OCI-M1 (cell line): ENCODE measurements at regions not wholly inside any gene's neighbourhood (a gene's known extent, or its start where the extent isn't known, plus 50 kb on each side); places are given as distances from the start of the nearest gene placed in this dataset.

Source experiments
- DNase-seq: peaks from one replicate; lab custom pipeline; 2025; lab: John Stamatoyannopoulos, UW

- DNase-seq = no peak
These were observed 65.5 kb downstream of the ADRA2C start for GRCh38 chr4:3831529-3832150.

GRCh38 chr4:3832536-3833220, 66.5 kb downstream of the ADRA2C start:
- DNase-seq = no peak

GRCh38 chr4:3833326-3833989, 67.3 kb downstream of the ADRA2C start:
- no peak for DNase-seq

GRCh38 chr4:3834186-3834662, 68.0 kb downstream of the ADRA2C start:
- no peak for DNase-seq

- DNase-seq = no peak
These were observed 68.7 kb downstream of the ADRA2C start for GRCh38 chr4:3834663-3835521.

- no peak for DNase-seq
These were observed 69.6 kb downstream of the ADRA2C start for GRCh38 chr4:3835527-3836405.

- no peak for DNase-seq
These were observed 70.2 kb downstream of the ADRA2C start for GRCh38 chr4:3836406-3836755.

GRCh38 chr4:3836756-3837601, 70.8 kb downstream of the ADRA2C start:
- peak; percentile 20 for DNase-seq

- DNase-seq = no peak
These were observed 72.5 kb downstream of the ADRA2C start for GRCh38 chr4:3838437-3839380.

GRCh38 chr4:3845094-3845743, 79.0 kb downstream of the ADRA2C start:
- DNase-seq = no peak

- DNase-seq = no peak
These were observed 79.7 kb downstream of the ADRA2C start for GRCh38 chr4:3845744-3846429.

GRCh38 chr4:3847211-3847940, 81.2 kb downstream of the ADRA2C start:
- no peak for DNase-seq

- DNase-seq = no peak
These were observed 82.1 kb downstream of the ADRA2C start for GRCh38 chr4:3848323-3848722.

GRCh38 chr4:3849140-3849539, 83.0 kb downstream of the ADRA2C start:
- DNase-seq = no peak

- DNase-seq = no peak
These were observed 83.9 kb downstream of the ADRA2C start for GRCh38 chr4:3850128-3850527.

- DNase-seq = no peak
These were observed 85.0 kb downstream of the ADRA2C start for GRCh38 chr4:3851211-3851610.

GRCh38 chr4:3851881-3852280, 85.7 kb downstream of the ADRA2C start:
- DNase-seq = no peak
